NOMO-1 treated with dmso at 0.1 percent for 144 hours (cell line): ENCODE measurements at regions not wholly inside any gene's neighbourhood (a gene's known extent, or its start where the extent isn't known, plus 50 kb on each side); places are given as distances from the start of the nearest gene placed in this dataset.

Source experiments
- DNase-seq: peaks from one replicate; lab custom pipeline; 2025; ENCODE audit not compliant: unreplicated experiment; lab: John Stamatoyannopoulos, UW

DNA sequence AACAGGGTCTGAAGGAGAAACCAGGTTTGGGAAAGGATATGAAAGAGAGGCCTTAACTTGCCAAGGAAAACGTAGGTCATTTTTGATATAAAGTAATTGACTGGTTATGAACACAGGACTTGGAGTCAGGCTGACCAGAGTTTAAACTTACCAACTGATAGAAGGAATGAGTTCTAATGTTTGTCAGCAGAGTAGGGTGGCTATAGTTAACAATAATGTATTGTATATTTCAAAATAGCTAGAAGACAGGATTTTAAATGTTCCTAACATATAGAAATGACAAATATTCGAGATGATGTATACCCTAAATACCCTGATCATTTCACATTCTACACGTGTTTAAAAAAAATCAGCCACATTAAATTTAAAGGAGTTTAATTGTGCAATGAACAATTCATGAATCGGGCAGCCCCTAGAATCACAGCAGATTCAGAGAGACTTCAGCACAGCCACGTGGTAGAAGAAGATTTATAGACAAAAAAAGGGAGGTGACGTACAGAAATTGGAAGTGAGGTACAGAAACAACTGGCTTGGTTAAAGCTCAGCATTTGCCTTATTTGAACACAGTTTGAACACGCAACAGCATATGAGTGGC lies 52.5 kb upstream of the PLEKHG7 start:
- no peak for DNase-seq

DNA sequence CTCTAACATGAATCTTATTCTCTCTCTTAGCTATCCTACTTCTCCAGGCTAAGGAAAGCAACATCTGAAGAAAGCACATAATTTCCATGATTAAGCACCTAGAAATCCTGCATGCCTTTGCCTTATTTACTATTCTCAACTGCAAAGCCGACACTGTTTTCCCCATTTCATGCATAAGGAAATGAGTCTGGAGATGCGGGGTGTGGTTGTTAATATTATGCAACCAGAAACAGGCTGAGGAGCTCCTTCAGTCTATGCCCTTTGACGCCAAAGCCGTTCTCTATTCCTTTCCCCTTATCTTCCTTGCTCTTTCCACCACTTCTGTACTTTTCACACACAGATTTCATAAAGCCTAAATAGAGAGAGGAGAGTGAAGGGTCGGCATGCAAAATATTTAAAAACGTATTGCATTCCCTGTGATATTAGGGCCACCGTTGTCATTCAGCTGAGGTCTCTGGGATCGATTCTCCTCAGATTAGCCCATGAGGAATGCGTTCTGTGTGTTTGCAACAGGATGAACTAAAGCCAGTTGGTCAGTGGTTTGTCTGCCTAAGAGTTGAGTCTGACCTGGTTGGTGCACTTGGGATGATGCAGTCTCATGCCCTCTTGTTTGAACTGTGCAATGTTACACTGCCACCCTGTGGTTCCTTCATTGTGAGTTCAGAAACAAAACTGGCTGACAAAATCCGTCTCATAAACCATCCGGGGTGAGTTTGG lies 53.1 kb upstream of the PLEKHG7 start:
- peak; percentile 58 for DNase-seq

DNA sequence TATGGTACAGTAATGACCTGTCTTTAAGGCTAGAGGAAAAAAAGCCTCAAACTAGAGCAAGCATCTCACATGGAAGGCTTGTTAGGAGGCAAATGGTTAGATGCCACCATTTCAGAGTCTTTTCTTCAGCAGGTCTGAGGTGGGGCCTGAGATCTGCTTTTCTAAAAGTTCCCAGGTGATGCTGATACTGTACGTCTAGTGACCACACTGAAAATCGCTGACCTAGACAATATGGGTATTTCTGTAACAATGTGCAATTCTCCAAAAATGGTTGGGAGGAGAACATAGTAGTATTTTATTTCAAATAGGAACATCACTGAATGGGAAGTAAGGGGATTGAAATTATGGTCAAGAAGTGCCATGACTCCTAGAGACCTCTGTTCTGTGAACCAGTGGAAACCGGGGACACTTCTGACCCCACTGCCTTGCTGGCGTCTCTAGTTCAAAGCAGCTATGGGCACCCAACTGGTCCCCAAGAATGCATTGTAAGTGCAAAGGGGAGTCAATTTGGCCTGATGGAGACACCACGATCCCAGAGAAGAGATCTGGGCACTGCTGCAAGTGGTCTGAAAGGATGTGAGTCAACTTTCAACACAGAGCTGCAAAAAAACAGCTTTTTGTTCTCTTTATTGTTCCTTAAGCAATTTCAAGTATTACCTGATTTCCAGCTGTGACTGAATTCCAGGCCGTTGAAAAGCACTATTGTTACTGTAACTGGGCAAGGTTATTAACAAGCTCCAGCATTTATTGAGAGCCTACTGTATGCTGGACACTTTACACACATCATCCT lies 54.4 kb upstream of the PLEKHG7 start:
- DNase-seq, result no peak

DNA sequence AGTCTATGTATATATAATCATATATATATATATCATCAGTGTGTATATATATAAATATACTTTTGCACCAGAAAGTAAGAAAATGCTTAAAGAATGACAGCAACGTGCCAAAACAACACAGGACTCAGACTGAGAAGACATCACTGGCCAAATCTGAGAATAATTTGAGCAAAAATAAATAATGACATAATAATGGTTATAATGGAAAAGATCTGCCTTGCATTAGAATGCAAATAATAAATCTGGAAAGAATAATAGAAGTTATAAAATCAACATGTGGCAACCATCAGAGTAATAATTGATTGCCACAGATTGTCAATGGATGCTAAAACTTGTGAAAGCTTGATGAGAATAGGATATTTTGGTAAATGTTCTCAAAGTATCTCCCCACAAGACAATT lies 61.5 kb upstream of the PLEKHG7 start:
- no peak for DNase-seq

DNA sequence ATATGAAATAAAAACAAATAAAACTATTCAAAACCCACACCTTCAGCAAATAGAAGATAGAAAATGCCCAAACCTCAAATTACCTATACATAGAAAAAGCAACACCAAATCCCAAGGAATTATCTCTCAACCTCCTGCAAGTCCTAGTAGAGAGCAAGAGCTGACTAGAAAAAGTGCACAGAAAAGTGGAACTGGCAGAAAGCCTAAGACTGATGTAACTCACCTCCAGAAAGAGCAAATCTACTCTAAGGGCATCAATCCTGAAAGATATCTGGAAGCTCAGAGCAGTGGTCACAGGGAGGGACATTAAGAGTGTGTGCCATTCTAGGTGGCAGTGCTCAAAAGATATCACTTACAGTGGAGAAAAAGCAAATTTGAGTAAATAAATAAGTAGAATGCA lies 62.1 kb upstream of the PLEKHG7 start:
- DNase-seq, result no peak

DNA sequence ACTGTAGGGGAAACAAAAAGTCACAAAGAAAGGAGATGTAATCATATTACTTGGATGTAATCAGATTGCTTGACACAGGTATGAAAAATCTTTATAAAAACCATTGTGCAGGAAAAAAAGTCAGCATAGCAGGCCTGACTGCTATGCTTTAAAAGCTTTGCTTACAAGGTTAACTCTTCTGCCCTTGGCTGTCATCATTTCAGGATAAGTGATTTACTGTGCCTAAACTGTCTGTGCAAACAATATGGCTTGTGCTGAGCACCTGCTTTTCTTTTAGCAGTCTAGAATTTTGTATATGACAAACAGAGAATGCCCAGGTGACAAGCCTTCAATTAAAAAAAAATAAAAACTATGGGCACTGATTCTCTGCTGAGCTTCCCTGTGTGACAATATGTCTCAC lies 63.8 kb upstream of the PLEKHG7 start:
- no peak for DNase-seq

DNA sequence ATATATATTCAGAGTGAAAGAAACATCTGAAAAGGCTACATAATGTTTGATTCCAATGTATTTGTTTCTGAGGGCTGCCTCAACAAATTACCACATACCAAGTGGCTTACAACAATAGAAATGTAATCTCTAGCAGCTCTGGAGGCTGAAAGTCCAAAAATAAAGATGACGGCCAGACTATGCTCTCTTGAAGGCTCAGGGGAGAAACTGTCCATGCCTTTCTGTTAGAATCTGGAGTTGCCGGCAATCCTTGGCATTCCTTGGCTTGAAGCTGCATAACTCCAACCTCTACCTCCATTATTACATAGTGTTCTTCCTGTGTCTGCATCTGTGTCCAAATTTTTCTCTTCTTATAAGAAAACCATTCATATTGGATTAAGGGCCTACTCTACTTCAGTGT lies 68.1 kb upstream of the PLEKHG7 start:
- DNase-seq, result no peak

DNA sequence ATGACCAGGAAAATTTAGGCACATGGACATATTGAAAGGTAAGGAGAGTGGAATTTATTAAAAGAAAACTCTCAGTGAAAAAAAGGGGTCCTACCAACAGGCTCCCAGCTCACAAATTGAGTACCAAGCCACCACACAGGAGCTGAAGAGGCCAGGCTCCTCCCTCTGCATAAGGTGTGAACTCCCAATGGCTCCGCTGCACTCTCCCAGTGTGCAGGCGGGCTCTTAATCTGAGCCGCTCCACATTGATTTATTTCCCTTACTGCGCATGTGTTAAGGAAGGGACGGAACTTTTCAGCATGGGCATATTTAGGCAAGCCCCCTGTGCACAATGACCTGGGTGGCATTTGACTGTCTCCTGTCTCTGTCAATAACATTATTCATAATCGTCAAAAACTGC lies 68.6 kb upstream of the PLEKHG7 start:
- no peak for DNase-seq

DNA sequence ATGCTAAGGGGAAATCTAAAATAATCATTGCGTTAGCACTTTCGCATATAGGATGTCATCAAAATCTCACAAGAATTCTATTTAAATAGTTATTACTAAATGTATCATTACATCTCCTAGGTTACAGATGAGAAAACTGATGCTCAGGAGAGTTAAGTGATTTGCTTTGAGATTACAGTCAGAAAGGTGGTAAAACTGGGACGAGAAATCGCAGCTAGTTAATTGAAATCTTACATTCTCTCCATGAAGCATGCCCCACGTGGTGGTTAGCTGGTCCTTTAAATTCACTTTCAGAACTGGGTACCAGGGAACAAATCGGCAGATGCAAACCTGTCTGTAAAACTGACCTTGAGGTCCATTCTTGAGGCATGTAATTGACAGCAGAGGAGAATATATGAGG lies 71.8 kb upstream of the PLEKHG7 start:
- no peak for DNase-seq

DNA sequence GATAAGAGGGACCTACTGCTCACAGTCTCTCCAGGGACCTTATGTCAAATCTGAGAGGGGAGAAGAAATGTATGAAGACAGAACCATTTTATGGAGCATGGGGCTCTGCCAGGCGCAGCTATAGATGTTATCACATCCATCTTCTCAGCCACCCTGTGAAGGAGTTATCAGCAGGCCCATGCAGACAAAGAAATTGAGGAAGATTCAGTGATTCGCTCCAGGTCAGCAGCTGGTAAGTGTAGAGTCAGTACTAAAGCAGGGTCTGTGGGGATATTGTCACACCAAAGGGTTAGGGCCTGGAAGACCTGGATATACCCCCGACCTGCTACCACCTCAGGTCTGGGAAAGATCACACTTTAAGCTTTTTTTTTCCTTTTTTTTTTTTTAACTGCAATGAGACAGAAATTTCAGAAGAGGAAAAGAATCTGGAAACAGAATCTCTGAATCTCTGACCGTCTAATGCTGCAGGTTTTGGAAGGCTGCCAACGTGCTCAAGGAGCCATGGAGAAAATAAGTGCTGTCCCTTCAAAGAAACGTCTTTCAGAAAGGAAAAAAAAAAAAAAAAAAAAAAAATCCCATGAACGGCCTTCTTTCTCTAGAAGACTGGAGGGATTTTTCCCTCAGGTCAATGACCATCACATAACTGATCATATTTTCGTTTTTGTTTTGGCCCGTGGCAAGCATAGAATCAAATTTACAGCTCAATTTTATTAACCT lies 73.3 kb upstream of the PLEKHG7 start:
- no peak for DNase-seq

DNA sequence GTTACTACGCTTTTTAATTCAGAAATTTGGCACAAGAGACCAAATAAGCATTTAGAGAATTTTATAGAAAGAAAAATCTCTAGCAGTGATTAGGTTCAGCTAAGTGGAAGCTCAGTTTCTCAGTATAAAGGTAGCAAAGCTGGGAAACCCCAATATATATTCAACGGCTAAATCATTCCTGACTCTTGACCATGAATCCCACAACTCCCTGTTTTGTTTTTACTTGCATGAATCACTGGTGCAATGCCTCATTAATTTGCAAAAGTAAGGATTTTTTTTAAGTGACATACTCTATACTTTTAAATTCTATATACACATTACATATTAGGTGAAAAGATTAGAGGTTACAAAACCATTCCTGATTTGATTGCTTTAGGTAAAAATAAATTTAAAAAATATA lies 74.3 kb upstream of the PLEKHG7 start:
- DNase-seq, result no peak

DNA sequence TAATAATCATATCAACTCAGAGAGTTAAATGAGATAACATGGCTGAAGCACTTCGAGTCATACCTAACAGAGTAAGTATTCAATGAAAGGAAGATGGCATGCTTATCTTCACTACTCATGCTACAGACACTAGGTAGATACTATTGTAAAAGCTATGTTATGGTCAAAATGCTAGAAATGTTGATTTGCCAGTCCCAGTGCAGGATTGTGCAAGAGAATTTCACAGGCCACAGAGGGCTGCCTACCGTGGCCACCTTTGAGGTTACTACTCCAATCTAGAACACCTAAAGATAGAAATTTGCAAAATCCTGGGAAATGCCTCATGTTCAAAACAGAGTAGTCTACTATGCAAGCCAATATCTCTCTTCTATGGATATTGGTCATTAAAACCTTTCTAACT lies 75.3 kb upstream of the PLEKHG7 start:
- no peak for DNase-seq

DNA sequence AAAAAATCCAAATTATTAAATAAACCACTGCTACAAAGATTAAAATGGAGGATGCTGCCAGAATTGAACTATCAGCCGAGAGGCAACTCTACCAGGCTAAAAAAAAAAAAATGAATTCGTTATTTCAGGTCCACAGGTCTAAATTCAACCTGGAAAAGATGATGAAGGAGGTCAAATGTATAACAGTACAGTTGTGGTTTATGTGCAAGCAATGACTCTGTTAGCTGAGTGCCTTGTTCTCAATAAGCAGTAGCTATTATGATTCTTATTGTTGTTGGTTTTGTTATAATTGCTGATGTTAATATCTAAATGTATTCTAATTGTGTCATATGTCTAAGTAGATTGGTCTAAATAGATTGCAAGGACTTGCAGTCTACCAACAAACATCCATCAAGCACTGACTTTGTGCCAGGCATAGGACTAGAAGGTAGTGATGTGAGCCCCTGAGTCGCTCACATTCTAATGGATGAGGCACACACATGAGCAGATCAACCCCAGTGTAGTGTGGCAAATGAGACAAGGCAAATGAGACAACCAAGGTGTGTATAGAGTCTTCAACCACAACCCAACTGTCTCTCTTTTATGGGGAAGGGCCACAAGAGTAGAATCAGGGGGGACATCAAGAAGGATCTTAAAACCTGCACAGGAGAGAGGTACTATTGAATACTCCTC lies 77.0 kb upstream of the PLEKHG7 start:
- no peak for DNase-seq

DNA sequence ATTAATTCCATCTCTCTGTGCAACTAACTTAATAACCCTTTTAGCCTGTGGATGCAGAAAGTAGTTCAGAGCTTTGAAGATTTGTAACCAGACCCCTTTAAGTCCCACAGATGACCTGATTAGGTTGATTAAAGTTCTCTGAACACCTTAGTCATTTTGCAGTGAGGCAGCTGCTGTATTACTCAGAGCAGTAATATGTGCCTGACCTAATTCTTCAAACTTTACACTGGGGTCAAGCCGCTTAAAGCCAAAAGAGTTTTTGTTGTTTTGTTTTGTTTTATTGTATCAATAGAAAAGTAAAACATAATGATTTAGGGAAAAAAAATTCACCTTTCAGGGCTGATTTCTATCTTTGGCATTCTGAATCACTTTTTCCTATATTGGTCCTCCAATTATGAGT lies 78.6 kb upstream of the PLEKHG7 start:
- no peak for DNase-seq

DNA sequence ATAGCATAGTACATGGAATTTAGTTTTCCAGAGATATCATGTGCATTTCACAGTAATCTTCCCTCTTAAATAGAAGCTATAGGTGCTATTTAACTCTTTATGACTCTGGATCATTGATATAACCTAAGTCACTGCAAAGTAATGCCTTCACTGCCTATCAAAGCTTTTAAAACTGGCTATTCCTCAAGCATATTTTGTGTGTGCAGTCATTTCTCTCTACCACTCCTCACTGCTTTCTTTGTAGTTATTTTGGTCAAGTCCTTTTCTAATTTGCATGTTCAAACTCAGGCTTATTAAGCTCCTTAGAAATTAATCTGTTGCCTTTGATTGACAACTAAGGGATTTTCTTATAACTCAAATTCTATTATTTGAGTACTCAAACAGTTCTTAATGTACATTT lies 79.4 kb upstream of the PLEKHG7 start:
- DNase-seq, result no peak

DNA sequence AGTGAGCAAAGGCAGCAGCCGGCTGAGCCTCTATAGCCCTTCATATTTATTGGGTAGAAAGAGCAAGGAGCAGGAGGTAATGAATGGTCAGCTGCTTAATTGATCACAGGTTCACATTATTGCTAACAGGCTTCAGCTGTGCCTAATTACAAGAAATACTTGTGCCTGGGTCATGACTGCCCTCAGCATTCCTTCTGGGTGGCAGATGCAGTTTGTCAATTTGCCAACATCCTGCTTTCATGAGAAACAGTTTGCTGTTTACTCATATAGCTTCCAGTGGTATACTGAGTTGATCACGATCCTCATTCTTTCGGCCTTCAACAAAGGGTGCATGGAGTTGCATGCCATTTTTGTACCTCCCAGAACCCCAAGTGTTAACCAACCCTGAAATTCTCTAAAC lies 81.0 kb upstream of the PLEKHG7 start:
- no peak for DNase-seq

DNA sequence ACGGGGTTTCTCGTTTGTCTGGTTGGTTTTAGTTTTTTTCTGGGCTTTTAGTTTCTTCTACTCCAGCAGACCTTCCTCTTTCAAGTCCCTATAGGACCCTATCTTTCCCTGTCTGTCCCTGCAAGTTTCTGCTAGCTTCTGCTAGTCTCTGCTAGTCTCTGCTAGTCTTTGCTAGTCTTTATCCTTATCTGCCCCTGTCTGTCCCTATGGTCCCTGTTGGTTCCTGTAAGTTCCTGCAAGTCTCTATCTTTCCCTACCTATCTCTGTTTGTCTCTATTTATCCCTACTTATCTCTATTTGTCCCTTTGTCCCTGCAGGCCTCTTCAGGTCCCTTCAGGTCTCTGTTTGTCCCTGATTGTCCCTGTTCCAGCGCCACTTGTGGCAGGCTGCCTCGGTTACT lies 81.5 kb upstream of the PLEKHG7 start:
- DNase-seq, result no peak

DNA sequence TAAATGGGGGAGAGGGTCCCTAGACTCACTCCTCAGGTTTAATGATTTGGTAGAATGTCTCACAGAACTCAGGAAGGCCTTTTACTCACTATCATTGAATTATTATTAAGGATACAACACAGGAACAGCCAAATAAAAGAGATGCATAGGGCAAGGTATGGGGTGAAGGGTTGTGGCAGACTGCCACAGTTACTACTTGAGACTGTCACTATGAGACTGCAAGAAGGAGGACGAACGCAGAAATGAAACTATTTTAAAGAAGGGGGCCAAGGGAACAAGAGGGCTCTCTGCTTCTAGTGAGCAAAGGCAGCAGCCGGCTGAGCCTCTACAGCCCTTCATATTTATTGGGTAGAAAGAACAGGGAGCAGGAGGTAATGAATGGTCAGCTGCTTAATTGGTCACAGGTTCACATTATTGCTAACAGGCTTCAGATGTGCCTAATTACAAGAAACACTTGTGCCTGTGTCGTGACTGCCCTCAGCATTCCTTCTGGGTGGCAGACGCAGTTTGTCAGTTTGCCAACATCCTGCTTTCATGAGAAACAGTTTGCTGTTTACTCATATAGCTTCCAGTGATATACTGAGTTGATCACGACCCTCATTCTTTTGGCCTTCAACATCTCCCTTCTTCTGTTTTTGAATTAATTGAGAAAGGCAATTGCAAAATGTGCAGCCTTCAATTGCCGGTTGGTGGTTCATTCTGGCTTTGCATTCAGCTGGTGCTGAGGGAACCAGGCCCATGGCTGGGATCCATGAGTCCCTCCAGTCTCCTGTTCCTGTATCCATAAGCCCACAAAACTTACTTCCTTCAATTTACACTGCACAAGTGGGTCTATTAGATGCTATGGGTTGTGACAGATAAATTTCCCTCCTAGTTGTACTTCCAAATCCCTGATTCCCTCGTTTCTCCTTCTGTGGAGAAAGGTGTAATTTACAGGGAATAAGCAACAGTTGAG lies 82.8 kb upstream of the PLEKHG7 start:
- DNase-seq, result no peak

DNA sequence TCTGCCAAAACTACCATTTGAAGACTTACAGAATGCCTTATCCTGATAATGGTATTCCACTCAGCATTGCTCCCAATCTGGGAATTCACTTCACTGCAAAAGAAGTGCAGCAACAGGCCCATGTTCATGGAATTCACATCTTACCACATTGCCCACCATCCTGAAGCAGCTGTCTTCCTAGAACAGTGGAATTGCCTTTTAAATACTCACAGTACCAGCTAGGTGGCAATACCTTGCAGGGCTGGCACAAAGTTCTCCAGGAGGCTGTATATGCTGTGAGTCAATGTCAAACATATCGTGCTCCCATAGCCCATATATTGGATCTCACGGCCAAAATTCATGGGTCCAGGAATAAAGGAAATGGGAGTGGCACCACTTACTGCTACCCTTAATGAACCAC lies 83.8 kb upstream of the PLEKHG7 start:
- no peak for DNase-seq

DNA sequence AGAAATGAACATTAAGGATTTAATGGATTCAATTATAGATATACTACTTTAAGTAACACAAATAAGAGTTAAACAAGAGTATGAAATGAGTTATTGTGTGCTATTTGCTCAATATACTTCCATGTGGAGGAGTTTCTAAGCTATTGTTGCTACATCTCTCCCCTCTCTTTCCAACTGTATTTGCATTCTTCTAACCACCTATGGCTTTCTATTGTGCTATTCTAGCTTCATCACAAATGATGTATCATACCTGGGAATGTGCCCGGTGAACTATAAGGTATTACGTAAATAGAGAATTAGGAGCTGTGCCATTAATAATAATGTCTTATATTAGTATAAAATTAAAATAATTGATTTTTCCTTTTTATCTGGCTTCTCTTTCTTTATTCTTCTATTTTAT lies 87.1 kb upstream of the PLEKHG7 start:
- no peak for DNase-seq
